HG03025 (cell line): ENCODE measurements at regions not wholly inside any gene's neighbourhood (a gene's known extent, or its start where the extent isn't known, plus 50 kb on each side); places are given as distances from the start of the nearest gene placed in this dataset.
"Not testable (repeated sequence)": the region's sequence is repeated elsewhere in the genome, so short reads cannot be mapped to it uniquely, and the experiment has no call there.

Source experiments
- ATAC-seq: cut with Tn5 transposase; IDR thresholded peaks from one replicate; pipeline ENCODE4 v1.9.1; 2021; ENCODE audit warnings: mild to moderate bottlenecking, moderate library complexity; ENCODE audit not compliant: unreplicated experiment, low FRiP score

GRCh38 chr4:31667686-31668085 is 947.5 kb downstream of the PCDH7 start:
- ATAC-seq = no peak

- ATAC-seq = no peak
Observed at GRCh38 chr4:31674313-31674947, 954.3 kb downstream of the PCDH7 start.

- no peak for ATAC-seq
Observed at GRCh38 chr4:31678356-31678755, 958.2 kb downstream of the PCDH7 start.

GRCh38 chr4:31682796-31683195 is 962.6 kb downstream of the PCDH7 start:
- ATAC-seq = no peak

- no peak for ATAC-seq
Observed at GRCh38 chr4:31687717-31688342, 967.7 kb downstream of the PCDH7 start.

- no peak for ATAC-seq
Observed at GRCh38 chr4:31692399-31692940, 972.3 kb downstream of the PCDH7 start.

- ATAC-seq = no peak
Observed at GRCh38 chr4:31701256-31701655, 981.1 kb downstream of the PCDH7 start.

- ATAC-seq = no peak
Observed at GRCh38 chr4:31702326-31702725, 982.2 kb downstream of the PCDH7 start.

- no peak for ATAC-seq
Observed at GRCh38 chr4:31714238-31714637, 994.1 kb downstream of the PCDH7 start.

GRCh38 chr4:31715302-31715701 is 995.1 kb downstream of the PCDH7 start:
- ATAC-seq = no peak

- ATAC-seq = no peak
Observed at GRCh38 chr4:31727030-31727429, 1006.9 kb downstream of the PCDH7 start.

- no peak for ATAC-seq
Observed at GRCh38 chr4:31735004-31735403, 1014.8 kb downstream of the PCDH7 start.

GRCh38 chr4:31737419-31737818 is 1017.2 kb downstream of the PCDH7 start:
- ATAC-seq = no peak

GRCh38 chr4:31741326-31741725 is 1021.2 kb downstream of the PCDH7 start:
- ATAC-seq = no peak

- ATAC-seq = no peak
Observed at GRCh38 chr4:31748382-31748781, 1028.2 kb downstream of the PCDH7 start.

- not testable (repeated sequence) for ATAC-seq
Observed at GRCh38 chr4:31750581-31750980, 1030.4 kb downstream of the PCDH7 start.

GRCh38 chr4:31755751-31756150 is 1035.6 kb downstream of the PCDH7 start:
- ATAC-seq = no peak

- ATAC-seq = no peak
Observed at GRCh38 chr4:31768756-31769155, 1048.6 kb downstream of the PCDH7 start.

GRCh38 chr4:31783311-31783710 is 1063.1 kb downstream of the PCDH7 start:
- no peak for ATAC-seq

- no peak for ATAC-seq
Observed at GRCh38 chr4:31784558-31784957, 1064.4 kb downstream of the PCDH7 start.

GRCh38 chr4:31787701-31788100 is 1067.5 kb downstream of the PCDH7 start:
- no peak for ATAC-seq

- no peak for ATAC-seq
Observed at GRCh38 chr4:31788676-31789075, 1068.5 kb downstream of the PCDH7 start.
